ENCODE measurements at regions not wholly inside any gene's neighbourhood (a gene's known extent, or its start where the extent isn't known, plus 50 kb on each side); places are given as distances from the start of the nearest gene placed in this dataset.

- H3K18ac ChIP-seq (ENCODE audit: extremely low read depth, low read length): no peak overlapping the region
- H4K91ac ChIP-seq (replicated peaks; ENCODE audit: insufficient read length, low read length): no peak overlapping the region
- H2BK15ac ChIP-seq (ENCODE audit: low read length): no peak overlapping the region
- no peaks in the 10 kb centered on the region for H3K9me3 ChIP-seq (ENCODE audit: insufficient read depth in 2 of 2, low read depth in 1 of 2, low read length in 1 of 2)
- no peak overlapping the region for H3K4ac ChIP-seq (replicated peaks; ENCODE audit: insufficient read length, low read depth, low read length)
- H2AK5ac ChIP-seq (ENCODE audit: low read depth, low read length): no peak overlapping the region
- ChIA-PET POLR2A (ENCODE audit: partially characterized antibody) (no interaction called here), CTCF (ENCODE audit: partially characterized antibody) (interaction anchor here (1.2 to 2.3 kb wide), 2 partner anchors 27 to 57 kb away, joined by 4 to 6 read pairs; no protein-coding TSS in a partner anchor)
- no peak overlapping the region for H2BK5ac ChIP-seq (ENCODE audit: low read depth, low read length)
- no peak overlapping the region for H3K4me3 ChIP-seq (ENCODE audit: extremely low read depth in 1 of 4, insufficient read depth in 2 of 4, low read depth in 3 of 4, low read length in 4 of 4)
- H3K36me3 ChIP-seq (ENCODE audit: control insufficient read depth in 2 of 4, insufficient read depth in 4 of 4, low read length in 3 of 4): no peaks in the 10 kb centered on the region
- DNase-seq (ENCODE audit: low read depth in 1 of 2, low spot score in 2 of 2): no peak
- no peaks in the 10 kb centered on the region for H3K23me2 ChIP-seq (ENCODE audit: low read depth, low read length)
- H3K23ac ChIP-seq (ENCODE audit: insufficient read length): no peak overlapping the region
- H3K27me3 ChIP-seq (replicated peaks in 1 of 4; ENCODE audit: control insufficient read depth in 3 of 4, extremely low read depth in 1 of 4, insufficient read depth in 3 of 4, low read length in 3 of 4): no peaks in the 10 kb centered on the region
- no peak overlapping the region for H3K56ac ChIP-seq (replicated peaks; ENCODE audit: insufficient read length, low read depth, low read length)
- no peak overlapping the region for H2BK20ac ChIP-seq (ENCODE audit: low read length)
- H4K5ac ChIP-seq (ENCODE audit: insufficient read length, low read depth, low read length): no peak overlapping the region
- TF ChIP-seq CHD2 (IDR thresholded peaks at IDR 0.05; ENCODE audit: low read length): no peak
- TF ChIP-seq SP2 (IDR thresholded peaks at IDR 0.05; ENCODE audit: low read length): no peak
- TF ChIP-seq KDM5A (IDR thresholded peaks at IDR 0.05; ENCODE audit: low read length): no peak
- no peak overlapping the region for H4K8ac ChIP-seq (ENCODE audit: extremely low read depth, insufficient read depth, low read length)
- no peaks in the 10 kb centered on the region for H3K4me1 ChIP-seq (replicated peaks in 1 of 4; ENCODE audit: control insufficient read depth in 3 of 4, insufficient read depth in 4 of 4, low read length in 3 of 4)
- WGBS, 2 experiments (ENCODE audit: extremely low coverage in 1 of 2, insufficient coverage in 1 of 2, insufficient read length in 1 of 2, insufficient replicate concordance in 2 of 2, low coverage in 1 of 2, low lambda C conversion rate in 2 of 2, missing lambda C conversion rate in 1 of 2): 79% methylated on average over 2 of the region's 2 CpGs; no CpG with 5 or more reads in 1 of the 2 experiments
- FAIRE-seq: no peak
- no peaks in the 10 kb centered on the region for H3K79me1 ChIP-seq (ENCODE audit: low read depth, low read length)
- no peaks in the 10 kb centered on the region for H3K79me2 ChIP-seq (ENCODE audit: control insufficient read depth in 1 of 2, insufficient read depth in 2 of 2, low read length in 2 of 2)
- no peak overlapping the region for H2AFZ ChIP-seq (ENCODE audit: low read length)
- H3K27ac ChIP-seq (ENCODE audit: low read depth, low read length): no peak overlapping the region
- no peak overlapping the region for H2BK120ac ChIP-seq (replicated peaks; ENCODE audit: low read depth, low read length)
- no peak overlapping the region for H3K4me2 ChIP-seq (ENCODE audit: insufficient read depth in 1 of 2, low read depth in 2 of 2, low read length in 2 of 2)
- no peaks in the 10 kb centered on the region for H4K20me1 ChIP-seq (replicated peaks in 1 of 2; ENCODE audit: control insufficient read depth in 1 of 2, insufficient read depth in 2 of 2, low read length in 2 of 2)
- H3K14ac ChIP-seq (ENCODE audit: insufficient read length): no peak overlapping the region
- no peak overlapping the region for H3K9ac ChIP-seq (replicated peaks in 1 of 4; ENCODE audit: extremely low read depth in 1 of 4, low read depth in 3 of 4, low read length in 3 of 4)
- H2BK12ac ChIP-seq (ENCODE audit: low read depth, low read length): no peak overlapping the region
Observed at GRCh38 chr3:30141178-30141581, 465.2 kb upstream of the TGFBR2 start.
